ENCODE measurements at regions not wholly inside any gene's neighbourhood (a gene's known extent, or its start where the extent isn't known, plus 50 kb on each side); places are given as distances from the start of the nearest gene placed in this dataset.

DNA sequence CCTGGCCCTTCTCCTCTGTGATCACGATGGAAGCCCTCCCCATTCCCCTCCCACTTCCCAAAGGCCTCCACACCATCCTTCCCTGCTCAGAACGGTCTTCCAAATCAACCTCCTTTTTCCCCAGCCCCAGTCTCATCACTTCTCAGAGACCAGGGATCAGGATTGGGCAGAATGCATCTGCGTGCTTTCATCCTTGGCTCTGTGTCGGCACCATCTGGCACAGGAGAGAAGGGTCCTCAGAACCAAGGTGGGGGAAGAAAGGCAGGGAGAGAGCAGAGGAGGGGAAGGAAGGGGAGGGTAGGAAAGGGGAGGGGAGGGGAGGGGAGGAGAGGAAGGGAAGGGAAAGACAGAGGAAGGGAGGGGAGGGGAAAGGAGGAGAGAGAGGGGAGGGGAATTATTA is 52.4 kb upstream of the FICD start:
- TF ChIP-seq, protein P1, sequence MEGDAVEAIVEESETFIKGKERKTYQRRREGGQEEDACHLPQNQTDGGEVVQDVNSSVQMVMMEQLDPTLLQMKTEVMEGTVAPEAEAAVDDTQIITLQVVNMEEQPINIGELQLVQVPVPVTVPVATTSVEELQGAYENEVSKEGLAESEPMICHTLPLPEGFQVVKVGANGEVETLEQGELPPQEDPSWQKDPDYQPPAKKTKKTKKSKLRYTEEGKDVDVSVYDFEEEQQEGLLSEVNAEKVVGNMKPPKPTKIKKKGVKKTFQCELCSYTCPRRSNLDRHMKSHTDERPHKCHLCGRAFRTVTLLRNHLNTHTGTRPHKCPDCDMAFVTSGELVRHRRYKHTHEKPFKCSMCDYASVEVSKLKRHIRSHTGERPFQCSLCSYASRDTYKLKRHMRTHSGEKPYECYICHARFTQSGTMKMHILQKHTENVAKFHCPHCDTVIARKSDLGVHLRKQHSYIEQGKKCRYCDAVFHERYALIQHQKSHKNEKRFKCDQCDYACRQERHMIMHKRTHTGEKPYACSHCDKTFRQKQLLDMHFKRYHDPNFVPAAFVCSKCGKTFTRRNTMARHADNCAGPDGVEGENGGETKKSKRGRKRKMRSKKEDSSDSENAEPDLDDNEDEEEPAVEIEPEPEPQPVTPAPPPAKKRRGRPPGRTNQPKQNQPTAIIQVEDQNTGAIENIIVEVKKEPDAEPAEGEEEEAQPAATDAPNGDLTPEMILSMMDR (IDR thresholded peaks at IDR 0.05; ENCODE audit: low read length), result no peak
- TF ChIP-seq EZH2 (IDR thresholded peaks at IDR 0.05; ENCODE audit: borderline replicate concordance, low read length), result no peak
- Histone ChIP-seq H3K36me3 (ENCODE audit: insufficient read depth, low read length) (no peaks in the 10 kb centered on the region), H3K4me1 (ENCODE audit: insufficient read depth, low read length, severe bottlenecking) (no peaks in the 10 kb centered on the region), H4K20me1 (ENCODE audit: insufficient read depth, low read length) (no peaks in the 10 kb centered on the region), H2AFZ (ENCODE audit: low read length) (no peak overlapping the region), H3K79me2 (ENCODE audit: insufficient read depth, low read length) (no peaks in the 10 kb centered on the region), H3K27ac (ENCODE audit: low read depth, low read length, poor library complexity, severe bottlenecking) (no peak overlapping the region), H3F3A (ENCODE audit: insufficient read depth, low read length) (no peaks in the 10 kb centered on the region), H3K4me3 (ENCODE audit: low read depth, low read length, poor library complexity, severe bottlenecking) (no peak overlapping the region), H3K9me2 (ENCODE audit: low read depth, low read length) (no peaks in the 10 kb centered on the region), H3K9me3 (ENCODE audit: low read length) (no peaks in the 10 kb centered on the region), H3K9ac (ENCODE audit: low read length) (no peak overlapping the region), H3K4me2 (ENCODE audit: low read length) (no peak overlapping the region), H3K27me3 (ENCODE audit: insufficient read depth, low read length) (no peaks in the 10 kb centered on the region)

DNA sequence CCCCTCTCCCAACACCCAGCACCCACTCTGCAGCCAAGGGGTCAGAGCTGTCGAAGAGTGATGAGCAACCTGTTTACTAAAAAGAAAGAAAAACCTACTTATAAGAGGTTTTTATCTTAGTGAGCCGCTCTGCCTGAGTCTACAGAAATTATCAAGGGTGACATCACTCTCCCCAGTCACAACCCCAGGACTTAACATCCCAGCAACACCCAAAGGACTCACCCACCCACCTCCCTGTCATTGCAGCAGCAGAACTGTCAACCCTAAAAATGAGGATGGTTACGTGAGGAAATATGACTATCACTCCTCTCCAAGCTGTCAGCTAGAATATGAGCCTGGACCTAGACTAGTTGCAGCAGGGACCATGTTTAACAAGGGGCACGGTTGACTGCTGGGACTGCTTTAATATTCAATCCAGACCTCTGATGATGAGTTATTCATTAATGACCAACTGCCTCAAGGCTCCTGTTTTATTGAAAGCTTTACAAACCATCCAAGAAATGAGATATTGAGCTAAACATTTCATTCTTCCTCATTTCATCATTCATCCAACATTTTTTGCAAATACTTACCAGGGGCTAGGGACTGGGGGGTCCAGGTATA is 53.9 kb upstream of the FICD start:
- Histone ChIP-seq H3K4me1 (ENCODE audit: insufficient read depth, low read length, severe bottlenecking) (no peaks in the 10 kb centered on the region), H3K27me3 (ENCODE audit: insufficient read depth, low read length) (no peaks in the 10 kb centered on the region), H3K9ac (ENCODE audit: low read length) (no peak overlapping the region), H2AFZ (ENCODE audit: low read length) (no peak overlapping the region), H3K36me3 (ENCODE audit: insufficient read depth, low read length) (no peaks in the 10 kb centered on the region), H4K20me1 (ENCODE audit: insufficient read depth, low read length) (no peaks in the 10 kb centered on the region), H3F3A (ENCODE audit: insufficient read depth, low read length) (no peaks in the 10 kb centered on the region), H3K9me3 (ENCODE audit: low read length) (no peaks in the 10 kb centered on the region), H3K27ac (ENCODE audit: low read depth, low read length, poor library complexity, severe bottlenecking) (no peak overlapping the region), H3K4me2 (ENCODE audit: low read length) (no peak overlapping the region), H3K4me3 (ENCODE audit: low read depth, low read length, poor library complexity, severe bottlenecking) (no peak overlapping the region), H3K79me2 (ENCODE audit: insufficient read depth, low read length) (no peaks in the 10 kb centered on the region), H3K9me2 (ENCODE audit: low read depth, low read length) (no peaks in the 10 kb centered on the region)
- TF ChIP-seq, protein P1 (IDR thresholded peaks at IDR 0.05; ENCODE audit: low read length), result no peak
- TF ChIP-seq EZH2 (IDR thresholded peaks at IDR 0.05; ENCODE audit: borderline replicate concordance, low read length), result no peak

DNA sequence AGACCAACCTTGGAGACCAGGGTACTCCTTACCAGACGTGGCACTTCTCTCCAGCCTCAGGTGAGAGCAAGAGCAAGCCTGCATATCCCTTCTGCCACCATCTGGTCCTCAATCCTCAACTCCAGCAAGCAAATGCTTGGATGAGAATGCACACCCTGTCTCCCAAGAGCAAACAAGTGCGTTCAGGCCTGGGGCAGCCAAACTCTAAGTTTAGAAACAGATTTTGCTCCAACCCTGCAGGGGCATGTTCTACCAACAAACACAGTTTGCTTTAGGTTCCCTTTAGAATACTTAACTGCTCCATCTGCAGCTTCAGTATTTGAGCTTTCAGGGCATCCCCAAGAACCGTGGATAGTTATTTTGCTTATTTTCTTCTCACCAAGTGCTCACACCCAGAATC is 55.9 kb upstream of the FICD start:
- Histone ChIP-seq H3K4me3 (ENCODE audit: low read depth, low read length, poor library complexity, severe bottlenecking) (no peak overlapping the region), H3K9me3 (ENCODE audit: low read length) (no peaks in the 10 kb centered on the region), H2AFZ (ENCODE audit: low read length) (no peak overlapping the region), H3K4me2 (ENCODE audit: low read length) (no peak overlapping the region), H4K20me1 (ENCODE audit: insufficient read depth, low read length) (no peaks in the 10 kb centered on the region), H3K9ac (ENCODE audit: low read length) (no peak overlapping the region), H3K36me3 (ENCODE audit: insufficient read depth, low read length) (no peaks in the 10 kb centered on the region), H3K79me2 (ENCODE audit: insufficient read depth, low read length) (no peaks in the 10 kb centered on the region), H3K4me1 (ENCODE audit: insufficient read depth, low read length, severe bottlenecking) (no peaks in the 10 kb centered on the region), H3K27ac (ENCODE audit: low read depth, low read length, poor library complexity, severe bottlenecking) (no peak overlapping the region), H3K27me3 (ENCODE audit: insufficient read depth, low read length) (no peaks in the 10 kb centered on the region), H3K9me2 (ENCODE audit: low read depth, low read length) (no peaks in the 10 kb centered on the region), H3F3A (ENCODE audit: insufficient read depth, low read length) (no peaks in the 10 kb centered on the region)
- no peak for TF ChIP-seq EZH2 (IDR thresholded peaks at IDR 0.05; ENCODE audit: borderline replicate concordance, low read length)
- TF ChIP-seq, protein P1 (IDR thresholded peaks at IDR 0.05; ENCODE audit: low read length), result no peak

Measured in OCI-LY1 (cell line).